ENCODE measurements at regions not wholly inside any gene's neighbourhood (a gene's known extent, or its start where the extent isn't known, plus 50 kb on each side); places are given as distances from the start of the nearest gene placed in this dataset.

- H3K27ac Mint-ChIP-seq = no peak overlapping the region
- H3K4me3 Mint-ChIP-seq = no peak overlapping the region
- H3K4me1 Mint-ChIP-seq (ENCODE audit: low read depth) = no peaks in the 10 kb centered on the region
- peaks cover 4% of the 10 kb centered on the region in 2 donors for H3K9me3 Mint-ChIP-seq
- peaks cover 0 to 1% of the 10 kb centered on the region in 2 donors for H3K36me3 Mint-ChIP-seq (ENCODE audit: insufficient read depth in 2 of 2)
- DNase-seq = no peak
- no peak for ATAC-seq (replicated peaks in 1 of 2)
- no peaks in the 10 kb centered on the region for H3K27me3 Mint-ChIP-seq (ENCODE audit: low read depth)
Measured at GRCh38 chr4:12145106-12145505, 716.4 kb upstream of the HS3ST1 start.

- peaks cover 0 to 1% of the 10 kb centered on the region in 2 donors for H3K36me3 Mint-ChIP-seq (ENCODE audit: insufficient read depth in 2 of 2)
- H3K9me3 Mint-ChIP-seq = peaks cover 3 to 4% of the 10 kb centered on the region in 2 donors
Measured at GRCh38 chr4:12144051-12144450, 715.4 kb upstream of the HS3ST1 start.

GRCh38 chr4:12140864-12141263 lies 712.2 kb upstream of the HS3ST1 start:
- no peak overlapping the region for H3K4me3 Mint-ChIP-seq
- no peaks in the 10 kb centered on the region for H3K4me1 Mint-ChIP-seq (ENCODE audit: low read depth)
- ATAC-seq (replicated peaks in 1 of 2) (no peak), DNase-seq (no peak)
- no peak overlapping the region for H3K27ac Mint-ChIP-seq
- peaks cover 7 to 8% of the 10 kb centered on the region in 2 donors for H3K9me3 Mint-ChIP-seq
- no peaks in the 10 kb centered on the region for H3K27me3 Mint-ChIP-seq (ENCODE audit: low read depth)
- peaks cover 0 to 1% of the 10 kb centered on the region in 2 donors for H3K36me3 Mint-ChIP-seq (ENCODE audit: insufficient read depth in 2 of 2)

More at GRCh38 chr4:12144051-12144450, 715.4 kb upstream of the HS3ST1 start:
- ATAC-seq (replicated peaks in 1 of 2) (no peak), DNase-seq (no peak)
- Mint-ChIP-seq H3K27ac (no peak overlapping the region), H3K27me3 (ENCODE audit: low read depth) (no peaks in the 10 kb centered on the region), H3K4me1 (ENCODE audit: low read depth) (no peaks in the 10 kb centered on the region), H3K4me3 (no peak overlapping the region)

- Mint-ChIP-seq H3K4me3 (no peak overlapping the region), H3K36me3 (ENCODE audit: insufficient read depth in 2 of 2) (peaks cover 0 to 1% of the 10 kb centered on the region in 2 donors), H3K4me1 (ENCODE audit: low read depth) (no peaks in the 10 kb centered on the region), H3K9me3 (peaks cover 5 to 8% of the 10 kb centered on the region in 2 donors), H3K27ac (no peak overlapping the region), H3K27me3 (ENCODE audit: low read depth) (no peaks in the 10 kb centered on the region)
- no peak for DNase-seq
- ATAC-seq (replicated peaks in 1 of 2) = no peak
Measured at GRCh38 chr4:12139296-12139695, 710.6 kb upstream of the HS3ST1 start.

GRCh38 chr4:12138488-12138887 lies 709.8 kb upstream of the HS3ST1 start:
- H3K9me3 Mint-ChIP-seq = peaks cover 5 to 8% of the 10 kb centered on the region in 2 donors
- no peak for ATAC-seq (replicated peaks in 1 of 2)
- H3K27me3 Mint-ChIP-seq (ENCODE audit: low read depth) = no peaks in the 10 kb centered on the region
- no peaks in the 10 kb centered on the region for H3K4me1 Mint-ChIP-seq (ENCODE audit: low read depth)
- DNase-seq = no peak
- H3K27ac Mint-ChIP-seq = no peak overlapping the region
- no peak overlapping the region for H3K4me3 Mint-ChIP-seq
- H3K36me3 Mint-ChIP-seq (ENCODE audit: insufficient read depth in 2 of 2) = peaks cover 0 to 1% of the 10 kb centered on the region in 2 donors

- Mint-ChIP-seq H3K4me3 (no peak overlapping the region), H3K27me3 (ENCODE audit: low read depth) (no peaks in the 10 kb centered on the region), H3K36me3 (ENCODE audit: insufficient read depth in 2 of 2) (peaks cover 0 to 1% of the 10 kb centered on the region in 2 donors), H3K4me1 (ENCODE audit: low read depth) (no peaks in the 10 kb centered on the region), H3K27ac (no peak overlapping the region), H3K9me3 (peaks cover 5 to 8% of the 10 kb centered on the region in 2 donors)
- no peak for DNase-seq
- ATAC-seq (replicated peaks in 1 of 2) = no peak
Measured at GRCh38 chr4:12137575-12137974, 708.9 kb upstream of the HS3ST1 start.

- no peak overlapping the region for H3K27ac Mint-ChIP-seq
- ATAC-seq (replicated peaks in 1 of 2) (no peak), DNase-seq (no peak)
- H3K9me3 Mint-ChIP-seq = peaks cover 2 to 8% of the 10 kb centered on the region in 2 donors
- H3K4me3 Mint-ChIP-seq = no peak overlapping the region
- no peaks in the 10 kb centered on the region for H3K36me3 Mint-ChIP-seq (ENCODE audit: insufficient read depth in 2 of 2)
- no peaks in the 10 kb centered on the region for H3K4me1 Mint-ChIP-seq (ENCODE audit: low read depth)
- no peaks in the 10 kb centered on the region for H3K27me3 Mint-ChIP-seq (ENCODE audit: low read depth)
Measured at GRCh38 chr4:12126474-12126873, 697.8 kb upstream of the HS3ST1 start.

GRCh38 chr4:12124138-12124537 lies 695.4 kb upstream of the HS3ST1 start:
- Mint-ChIP-seq H3K27me3 (ENCODE audit: low read depth) (no peaks in the 10 kb centered on the region), H3K36me3 (ENCODE audit: insufficient read depth in 2 of 2) (no peaks in the 10 kb centered on the region), H3K9me3 (peaks cover 0 to 5% of the 10 kb centered on the region in 2 donors), H3K27ac (no peak overlapping the region), H3K4me1 (ENCODE audit: low read depth) (no peaks in the 10 kb centered on the region), H3K4me3 (no peak overlapping the region)
- ATAC-seq (replicated peaks in 1 of 2) (no peak), DNase-seq (no peak)

GRCh38 chr4:12123707-12124106 lies 695.0 kb upstream of the HS3ST1 start:
- no peak for ATAC-seq (replicated peaks in 1 of 2)
- H3K27me3 Mint-ChIP-seq (ENCODE audit: low read depth) = no peaks in the 10 kb centered on the region
- H3K4me3 Mint-ChIP-seq = no peak overlapping the region
- no peak for DNase-seq
- H3K36me3 Mint-ChIP-seq (ENCODE audit: insufficient read depth in 2 of 2) = no peaks in the 10 kb centered on the region
- peaks cover 0 to 5% of the 10 kb centered on the region in 2 donors for H3K9me3 Mint-ChIP-seq
- no peak overlapping the region for H3K27ac Mint-ChIP-seq
- no peaks in the 10 kb centered on the region for H3K4me1 Mint-ChIP-seq (ENCODE audit: low read depth)

- Mint-ChIP-seq H3K27me3 (ENCODE audit: low read depth) (no peaks in the 10 kb centered on the region), H3K36me3 (ENCODE audit: insufficient read depth in 2 of 2) (no peaks in the 10 kb centered on the region)
- ATAC-seq (replicated peaks in 1 of 2) = no peak
Measured at GRCh38 chr4:12122316-12122715, 693.6 kb upstream of the HS3ST1 start.

GRCh38 chr4:12120968-12121367 lies 692.3 kb upstream of the HS3ST1 start:
- no peaks in the 10 kb centered on the region for H3K27me3 Mint-ChIP-seq (ENCODE audit: low read depth)
- no peak overlapping the region for H3K4me3 Mint-ChIP-seq
- no peak overlapping the region for H3K27ac Mint-ChIP-seq
- no peak for ATAC-seq (replicated peaks in 1 of 2)
- peaks cover 0 to 3% of the 10 kb centered on the region in 2 donors for H3K9me3 Mint-ChIP-seq
- no peak for DNase-seq
- H3K36me3 Mint-ChIP-seq (ENCODE audit: insufficient read depth in 2 of 2) = no peaks in the 10 kb centered on the region
- H3K4me1 Mint-ChIP-seq (ENCODE audit: low read depth) = no peaks in the 10 kb centered on the region

More at GRCh38 chr4:12122316-12122715, 693.6 kb upstream of the HS3ST1 start:
- no peak overlapping the region for H3K27ac Mint-ChIP-seq
- no peak for DNase-seq
- H3K4me3 Mint-ChIP-seq = no peak overlapping the region
- no peaks in the 10 kb centered on the region for H3K4me1 Mint-ChIP-seq (ENCODE audit: low read depth)
- peaks cover 0 to 4% of the 10 kb centered on the region in 2 donors for H3K9me3 Mint-ChIP-seq

- DNase-seq (no peak), ATAC-seq (replicated peaks in 1 of 2) (peak; percentile 73 to 75)
- peaks cover 3 to 10% of the 10 kb centered on the region in 2 donors for H3K9me3 Mint-ChIP-seq
- H3K27me3 Mint-ChIP-seq (ENCODE audit: low read depth) = no peaks in the 10 kb centered on the region
- H3K36me3 Mint-ChIP-seq (ENCODE audit: insufficient read depth in 2 of 2) = peaks cover 4 to 5% of the 10 kb centered on the region in 2 donors
- no peaks in the 10 kb centered on the region for H3K4me1 Mint-ChIP-seq (ENCODE audit: low read depth)
- no peak overlapping the region for H3K27ac Mint-ChIP-seq
- H3K4me3 Mint-ChIP-seq = no peak overlapping the region
Measured at GRCh38 chr4:12118651-12119213, 690.0 kb upstream of the HS3ST1 start.

- DNase-seq = no peak
- Mint-ChIP-seq H3K27me3 (ENCODE audit: low read depth) (no peaks in the 10 kb centered on the region), H3K4me3 (no peak overlapping the region), H3K36me3 (ENCODE audit: insufficient read depth in 2 of 2) (peaks cover 5 to 6% of the 10 kb centered on the region in 2 donors), H3K4me1 (ENCODE audit: low read depth) (no peaks in the 10 kb centered on the region), H3K9me3 (peaks cover 6 to 17% of the 10 kb centered on the region in 2 donors), H3K27ac (no peak overlapping the region)
- no peak for ATAC-seq (replicated peaks in 1 of 2)
Measured at GRCh38 chr4:12116009-12116552, 687.4 kb upstream of the HS3ST1 start.

GRCh38 chr4:12110627-12111026 lies 681.9 kb upstream of the HS3ST1 start:
- Mint-ChIP-seq H3K9me3 (peaks cover 7 to 15% of the 10 kb centered on the region in 2 donors), H3K36me3 (ENCODE audit: insufficient read depth in 2 of 2) (peaks cover 4 to 5% of the 10 kb centered on the region in 2 donors), H3K4me3 (no peak overlapping the region), H3K27ac (no peak overlapping the region), H3K4me1 (ENCODE audit: low read depth) (no peaks in the 10 kb centered on the region), H3K27me3 (ENCODE audit: low read depth) (no peaks in the 10 kb centered on the region)
- ATAC-seq (replicated peaks in 1 of 2) (no peak), DNase-seq (no peak)
